ENCODE measurements at regions not wholly inside any gene's neighbourhood (a gene's known extent, or its start where the extent isn't known, plus 50 kb on each side); places are given as distances from the start of the nearest gene placed in this dataset.

- Histone ChIP-seq H3K36me3 (no peaks in the 10 kb centered on the region), H3K27ac (no peak overlapping the region), H3K4me3 (ENCODE audit: low read depth, low read length) (no peak overlapping the region), H3K9me3 (ENCODE audit: severe bottlenecking) (no peaks in the 10 kb centered on the region), H3K27me3 (ENCODE audit: insufficient read depth, low read depth, severe bottlenecking) (no peaks in the 10 kb centered on the region)
- no peak for TF ChIP-seq CTCF (IDR thresholded peaks at IDR 0.05; ENCODE audit: low read depth, low read length)
- DNase-seq, result no peak
These were observed 494.8 kb upstream of the SLITRK1 start for GRCh38 chr13:84377106-84377505.

GRCh38 chr13:84366506-84366905 lies 484.2 kb upstream of the SLITRK1 start:
- Histone ChIP-seq H3K4me3 (ENCODE audit: low read depth, low read length) (no peak overlapping the region), H3K27me3 (ENCODE audit: insufficient read depth, low read depth, severe bottlenecking) (no peaks in the 10 kb centered on the region), H3K36me3 (no peaks in the 10 kb centered on the region), H3K27ac (no peak overlapping the region), H3K9me3 (ENCODE audit: severe bottlenecking) (no peaks in the 10 kb centered on the region)
- TF ChIP-seq CTCF (IDR thresholded peaks at IDR 0.05; ENCODE audit: low read depth, low read length), result no peak
- no peak for DNase-seq

- no peak for DNase-seq
- no peak for TF ChIP-seq CTCF (IDR thresholded peaks at IDR 0.05; ENCODE audit: low read depth, low read length)
- no peaks in the 10 kb centered on the region for H3K36me3 ChIP-seq
- H3K4me3 ChIP-seq (ENCODE audit: low read depth, low read length), result no peak overlapping the region
- H3K27me3 ChIP-seq (ENCODE audit: insufficient read depth, low read depth, severe bottlenecking), result no peaks in the 10 kb centered on the region
- no peak overlapping the region for H3K27ac ChIP-seq
- H3K9me3 ChIP-seq (ENCODE audit: severe bottlenecking), result no peaks in the 10 kb centered on the region
These were observed 480.5 kb upstream of the SLITRK1 start for GRCh38 chr13:84362777-84363176.

- no peak for DNase-seq
- H3K4me3 ChIP-seq (ENCODE audit: low read depth, low read length), result no peak overlapping the region
- H3K9me3 ChIP-seq (ENCODE audit: severe bottlenecking), result no peaks in the 10 kb centered on the region
- no peak for TF ChIP-seq CTCF (IDR thresholded peaks at IDR 0.05; ENCODE audit: low read depth, low read length)
- H3K27me3 ChIP-seq (ENCODE audit: insufficient read depth, low read depth, severe bottlenecking), result no peaks in the 10 kb centered on the region
- no peaks in the 10 kb centered on the region for H3K36me3 ChIP-seq
- no peak overlapping the region for H3K27ac ChIP-seq
These were observed 478.5 kb upstream of the SLITRK1 start for GRCh38 chr13:84360822-84361221.

- H3K27ac ChIP-seq, result no peak overlapping the region
- H3K36me3 ChIP-seq, result no peaks in the 10 kb centered on the region
- no peaks in the 10 kb centered on the region for H3K9me3 ChIP-seq (ENCODE audit: severe bottlenecking)
- no peak for TF ChIP-seq CTCF (IDR thresholded peaks at IDR 0.05; ENCODE audit: low read depth, low read length)
- no peaks in the 10 kb centered on the region for H3K27me3 ChIP-seq (ENCODE audit: insufficient read depth, low read depth, severe bottlenecking)
- no peak for DNase-seq
- no peak overlapping the region for H3K4me3 ChIP-seq (ENCODE audit: low read depth, low read length)
These were observed 476.3 kb upstream of the SLITRK1 start for GRCh38 chr13:84358601-84359000.

- TF ChIP-seq CTCF (IDR thresholded peaks at IDR 0.05; ENCODE audit: low read depth, low read length), result no peak
- Histone ChIP-seq H3K4me3 (ENCODE audit: low read depth, low read length) (no peak overlapping the region), H3K9me3 (ENCODE audit: severe bottlenecking) (no peaks in the 10 kb centered on the region), H3K27me3 (ENCODE audit: insufficient read depth, low read depth, severe bottlenecking) (no peaks in the 10 kb centered on the region), H3K27ac (no peak overlapping the region), H3K36me3 (no peaks in the 10 kb centered on the region)
- no peak for DNase-seq
These were observed 470.7 kb upstream of the SLITRK1 start for GRCh38 chr13:84352946-84353345.
